GM12878 (cell line): ENCODE measurements at regions not wholly inside any gene's neighbourhood (a gene's known extent, or its start where the extent isn't known, plus 50 kb on each side); places are given as distances from the start of the nearest gene placed in this dataset.

ENCODE experiments used
- EZH2 ChIP-seq: IDR thresholded peaks from 2 replicates; pipeline ENCODE4 v1.6.1; 2012; ENCODE audit warnings: low read depth, mild to moderate bottlenecking, control low read depth, inconsistent platforms, low read length, borderline replicate concordance; ENCODE audit not compliant: control insufficient read depth
- NFXL1 ChIP-seq: fragments of 450-650 bp; IDR thresholded peaks from 2 replicates; pipeline ENCODE4 v1.6.1; 2017; ENCODE audit warnings: antibody characterized with exemption, mild to moderate bottlenecking, borderline replicate concordance
- PAX5 ChIP-seq: IDR thresholded peaks from 2 replicates; pipeline ENCODE4 v1.6.1; 2011; ENCODE audit warnings: low read depth, low read length, borderline replicate concordance
- TF ChIP-seq, protein P1 (sequence below), 3 experiments: IDR thresholded peaks in 2 of 3; conservative IDR thresholded peaks in 1 of 3; 2 replicates each; pipeline ENCODE4 v1.5.1; 2011; ENCODE audit warnings: low read depth in 3 of 3, low read length in 3 of 3, mild to moderate bottlenecking in 3 of 3, control low read depth in 2 of 3, moderate library complexity in 2 of 3, inconsistent platforms in 1 of 3, mixed read lengths in 1 of 3; ENCODE audit not compliant: control insufficient read depth in 2 of 3, insufficient read depth in 1 of 3; ENCODE audit errors: extremely low read depth in 1 of 3
- TF ChIP-seq, protein P2 (sequence below): IDR thresholded peaks from 2 replicates; pipeline ENCODE4 v1.6.1; 2011; ENCODE audit warnings: borderline replicate concordance, low read depth, mild to moderate bottlenecking, moderate library complexity, mixed read lengths, low read length; ENCODE audit not compliant: insufficient read depth; ENCODE audit errors: extremely low read length

DNA sequence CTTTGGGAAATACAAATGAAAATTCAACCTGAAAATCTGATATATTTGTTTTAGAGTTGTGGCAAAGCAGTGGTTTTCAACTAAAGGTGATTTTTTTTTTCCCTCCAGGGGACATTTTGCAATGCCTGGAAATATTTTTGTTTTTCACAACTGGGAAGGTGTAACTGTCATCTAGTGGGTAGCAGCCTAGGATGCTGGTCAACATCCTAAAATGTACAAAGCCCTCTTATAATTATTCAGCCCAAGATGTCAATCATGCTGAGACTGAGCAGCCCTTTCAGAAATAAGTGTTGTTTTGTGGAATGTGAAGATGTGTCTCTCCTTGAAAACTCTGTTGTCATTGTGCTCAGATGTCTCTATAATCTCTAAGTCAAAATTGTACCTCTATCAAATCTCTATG lies 95.2 kb upstream of the NCAM2 start:
- TF ChIP-seq, protein P1, sequence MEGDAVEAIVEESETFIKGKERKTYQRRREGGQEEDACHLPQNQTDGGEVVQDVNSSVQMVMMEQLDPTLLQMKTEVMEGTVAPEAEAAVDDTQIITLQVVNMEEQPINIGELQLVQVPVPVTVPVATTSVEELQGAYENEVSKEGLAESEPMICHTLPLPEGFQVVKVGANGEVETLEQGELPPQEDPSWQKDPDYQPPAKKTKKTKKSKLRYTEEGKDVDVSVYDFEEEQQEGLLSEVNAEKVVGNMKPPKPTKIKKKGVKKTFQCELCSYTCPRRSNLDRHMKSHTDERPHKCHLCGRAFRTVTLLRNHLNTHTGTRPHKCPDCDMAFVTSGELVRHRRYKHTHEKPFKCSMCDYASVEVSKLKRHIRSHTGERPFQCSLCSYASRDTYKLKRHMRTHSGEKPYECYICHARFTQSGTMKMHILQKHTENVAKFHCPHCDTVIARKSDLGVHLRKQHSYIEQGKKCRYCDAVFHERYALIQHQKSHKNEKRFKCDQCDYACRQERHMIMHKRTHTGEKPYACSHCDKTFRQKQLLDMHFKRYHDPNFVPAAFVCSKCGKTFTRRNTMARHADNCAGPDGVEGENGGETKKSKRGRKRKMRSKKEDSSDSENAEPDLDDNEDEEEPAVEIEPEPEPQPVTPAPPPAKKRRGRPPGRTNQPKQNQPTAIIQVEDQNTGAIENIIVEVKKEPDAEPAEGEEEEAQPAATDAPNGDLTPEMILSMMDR (IDR thresholded peaks at IDR 0.05 in 2 of 3, conservative IDR thresholded peaks at IDR 0.05 in 1 of 3; ENCODE audit: control insufficient read depth in 2 of 3, extremely low read depth in 1 of 3, insufficient read depth in 1 of 3, low read depth in 3 of 3, low read length in 3 of 3) = no peak
- TF ChIP-seq EZH2 (no peak), PAX5 (no peak), NFXL1 (no peak)
- TF ChIP-seq, protein P2, sequence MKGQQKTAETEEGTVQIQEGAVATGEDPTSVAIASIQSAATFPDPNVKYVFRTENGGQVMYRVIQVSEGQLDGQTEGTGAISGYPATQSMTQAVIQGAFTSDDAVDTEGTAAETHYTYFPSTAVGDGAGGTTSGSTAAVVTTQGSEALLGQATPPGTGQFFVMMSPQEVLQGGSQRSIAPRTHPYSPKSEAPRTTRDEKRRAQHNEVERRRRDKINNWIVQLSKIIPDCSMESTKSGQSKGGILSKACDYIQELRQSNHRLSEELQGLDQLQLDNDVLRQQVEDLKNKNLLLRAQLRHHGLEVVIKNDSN = no peak
